COLO668 (cell line): ENCODE measurements at regions not wholly inside any gene's neighbourhood (a gene's known extent, or its start where the extent isn't known, plus 50 kb on each side); places are given as distances from the start of the nearest gene placed in this dataset.
"Not testable (repeated sequence)": the region's sequence is repeated elsewhere in the genome, so short reads cannot be mapped to it uniquely, and the experiment has no call there.

ENCODE experiments used
- DNase-seq: peaks from one replicate; lab custom pipeline; 2025; ENCODE audit not compliant: unreplicated experiment; lab: John Stamatoyannopoulos, UW

GRCh38 chr1:146292424-146292823 lies 63.6 kb upstream of the NOTCH2NLA start:
- not testable (repeated sequence) for DNase-seq

DNA sequence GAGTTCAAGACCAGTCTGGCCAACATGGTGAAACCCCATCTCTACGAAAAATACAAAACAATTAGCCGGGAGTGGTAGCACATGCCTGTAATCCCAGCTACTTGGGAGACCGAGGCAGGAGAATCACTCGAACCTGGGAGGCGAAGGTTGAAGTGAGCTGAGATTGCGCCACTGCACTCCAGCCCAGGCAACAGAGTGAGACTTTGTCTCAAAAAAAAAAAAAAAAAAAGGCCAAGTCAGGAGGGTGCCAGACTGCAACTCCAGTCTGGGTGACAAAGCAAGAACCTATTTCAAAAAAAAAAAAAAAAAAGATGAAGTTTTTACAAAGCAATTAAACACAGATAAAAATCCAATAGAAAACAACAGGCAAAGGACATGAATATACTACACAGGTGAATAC lies 59.1 kb upstream of the NOTCH2NLA start:
- DNase-seq: not testable (repeated sequence)

DNA sequence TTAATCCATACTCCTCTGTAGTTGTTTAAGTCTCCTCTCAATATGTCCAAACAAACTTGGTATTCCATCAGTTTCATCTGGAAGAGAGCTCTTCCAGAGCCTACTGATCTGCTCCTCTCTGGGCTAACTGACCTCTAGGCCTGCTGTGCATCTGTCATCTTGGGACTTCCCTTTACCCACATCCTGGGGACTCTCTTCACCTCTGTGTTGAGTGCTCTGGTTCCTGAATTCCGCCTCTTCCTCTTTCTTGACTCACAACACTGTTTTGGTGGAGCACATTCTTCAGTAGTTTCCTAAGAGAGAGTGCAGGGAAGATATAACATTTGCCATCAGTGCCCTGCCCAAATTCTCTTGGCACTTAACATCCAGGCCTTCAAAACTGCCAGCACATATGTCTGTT lies 55.9 kb upstream of the NOTCH2NLA start:
- not testable (repeated sequence) for DNase-seq

GRCh38 chr1:146283527-146283880 lies 54.7 kb upstream of the NOTCH2NLA start:
- not testable (repeated sequence) for DNase-seq

- DNase-seq: not testable (repeated sequence)
Observed at GRCh38 chr1:146282807-146283526, 54.1 kb upstream of the NOTCH2NLA start.

- not testable (repeated sequence) for DNase-seq
Observed at GRCh38 chr1:146281522-146281921, 52.7 kb upstream of the NOTCH2NLA start.

- DNase-seq: not testable (repeated sequence)
Observed at GRCh38 chr1:146278758-146279157, 49.9 kb upstream of the NOTCH2NLA start.
